ENCODE measurements at regions not wholly inside any gene's neighbourhood (a gene's known extent, or its start where the extent isn't known, plus 50 kb on each side); places are given as distances from the start of the nearest gene placed in this dataset.

- Histone ChIP-seq H2AFZ (ENCODE audit: low read length) (no peak overlapping the region), H3K79me2 (ENCODE audit: insufficient read depth, low read length) (no peaks in the 10 kb centered on the region), H3K4me3 (ENCODE audit: insufficient read depth, low read length) (no peak overlapping the region), H3K27me3 (ENCODE audit: insufficient read depth, low read length) (no peaks in the 10 kb centered on the region), H3K9me3 (ENCODE audit: low read depth, low read length) (no peaks in the 10 kb centered on the region), H3K27ac (ENCODE audit: low read depth, low read length) (no peak overlapping the region), H3K36me3 (ENCODE audit: insufficient read depth, low read length) (no peaks in the 10 kb centered on the region), H3K4me1 (ENCODE audit: insufficient read depth, low read length) (no peaks in the 10 kb centered on the region), H3K4me2 (ENCODE audit: insufficient read depth, low read length) (no peak overlapping the region), H4K20me1 (ENCODE audit: insufficient read depth, low read length) (no peaks in the 10 kb centered on the region)
- DNase-seq (ENCODE audit: insufficient read length, low spot score, missing footprints), result no peak
- TF ChIP-seq CTCF (IDR thresholded peaks at IDR 0.05; ENCODE audit: extremely low read depth, low read depth, low read length), result no peak
Observed at GRCh38 chr7:153581419-153581818, 470.8 kb upstream of the DPP6 start.

- no peaks in the 10 kb centered on the region for H3K79me2 ChIP-seq (ENCODE audit: insufficient read depth, low read length)
- H3K27me3 ChIP-seq (ENCODE audit: insufficient read depth, low read length), result no peaks in the 10 kb centered on the region
- H3K27ac ChIP-seq (ENCODE audit: low read depth, low read length), result no peak overlapping the region
- TF ChIP-seq CTCF (IDR thresholded peaks at IDR 0.05; ENCODE audit: extremely low read depth, low read depth, low read length), result no peak
- H3K4me1 ChIP-seq (ENCODE audit: insufficient read depth, low read length), result no peaks in the 10 kb centered on the region
- no peaks in the 10 kb centered on the region for H4K20me1 ChIP-seq (ENCODE audit: insufficient read depth, low read length)
- H3K36me3 ChIP-seq (ENCODE audit: insufficient read depth, low read length), result no peaks in the 10 kb centered on the region
- no peak for DNase-seq (ENCODE audit: insufficient read length, low spot score, missing footprints)
- no peak overlapping the region for H3K4me2 ChIP-seq (ENCODE audit: insufficient read depth, low read length)
- no peak overlapping the region for H3K4me3 ChIP-seq (ENCODE audit: insufficient read depth, low read length)
- no peak overlapping the region for H2AFZ ChIP-seq (ENCODE audit: low read length)
- no peaks in the 10 kb centered on the region for H3K9me3 ChIP-seq (ENCODE audit: low read depth, low read length)
Observed at GRCh38 chr7:153584132-153584531, 468.1 kb upstream of the DPP6 start.

- H3K9me3 ChIP-seq (ENCODE audit: low read depth, low read length), result no peaks in the 10 kb centered on the region
- H2AFZ ChIP-seq (ENCODE audit: low read length), result no peak overlapping the region
- H3K4me2 ChIP-seq (ENCODE audit: insufficient read depth, low read length), result no peak overlapping the region
- H3K36me3 ChIP-seq (ENCODE audit: insufficient read depth, low read length), result no peaks in the 10 kb centered on the region
- no peak for DNase-seq (ENCODE audit: insufficient read length, low spot score, missing footprints)
- no peaks in the 10 kb centered on the region for H3K4me1 ChIP-seq (ENCODE audit: insufficient read depth, low read length)
- no peak for TF ChIP-seq CTCF (IDR thresholded peaks at IDR 0.05; ENCODE audit: extremely low read depth, low read depth, low read length)
- H3K27ac ChIP-seq (ENCODE audit: low read depth, low read length), result no peak overlapping the region
- H3K4me3 ChIP-seq (ENCODE audit: insufficient read depth, low read length), result no peak overlapping the region
- H3K79me2 ChIP-seq (ENCODE audit: insufficient read depth, low read length), result no peaks in the 10 kb centered on the region
- no peaks in the 10 kb centered on the region for H4K20me1 ChIP-seq (ENCODE audit: insufficient read depth, low read length)
- no peaks in the 10 kb centered on the region for H3K27me3 ChIP-seq (ENCODE audit: insufficient read depth, low read length)
Observed at GRCh38 chr7:153588586-153588985, 463.6 kb upstream of the DPP6 start.

- Histone ChIP-seq H3K79me2 (ENCODE audit: insufficient read depth, low read length) (no peaks in the 10 kb centered on the region), H3K27me3 (ENCODE audit: insufficient read depth, low read length) (no peaks in the 10 kb centered on the region), H3K4me3 (ENCODE audit: insufficient read depth, low read length) (no peak overlapping the region), H3K27ac (ENCODE audit: low read depth, low read length) (no peak overlapping the region), H3K36me3 (ENCODE audit: insufficient read depth, low read length) (no peaks in the 10 kb centered on the region), H3K4me1 (ENCODE audit: insufficient read depth, low read length) (no peaks in the 10 kb centered on the region), H3K9me3 (ENCODE audit: low read depth, low read length) (no peaks in the 10 kb centered on the region), H3K4me2 (ENCODE audit: insufficient read depth, low read length) (no peak overlapping the region), H2AFZ (ENCODE audit: low read length) (no peak overlapping the region), H4K20me1 (ENCODE audit: insufficient read depth, low read length) (no peaks in the 10 kb centered on the region)
- TF ChIP-seq CTCF (IDR thresholded peaks at IDR 0.05; ENCODE audit: extremely low read depth, low read depth, low read length), result no peak
- no peak for DNase-seq (ENCODE audit: insufficient read length, low spot score, missing footprints)
Observed at GRCh38 chr7:153590136-153590535, 462.1 kb upstream of the DPP6 start.

Data from osteoblast (primary cell).